Astrocyte (in vitro differentiated cells and primary cell): ENCODE measurements at regions not wholly inside any gene's neighbourhood (a gene's known extent, or its start where the extent isn't known, plus 50 kb on each side); places are given as distances from the start of the nearest gene placed in this dataset.

Experiments used
- DNase-seq: peaks from one replicate; pipeline ENCODE4 v3.0.0-alpha.2; 2010; ENCODE audit warnings: low read depth
- FAIRE-seq: peaks from 2 replicates; lab custom pipeline; 2011; peaks lifted over from hg19 to GRCh38; lab: Jason Lieb, UNC
- H2AFZ ChIP-seq: 2 replicates; pipeline ENCODE4 v1.6.0; 2012; ENCODE audit warnings: low read depth, low read length, inconsistent platforms
- H3K27ac ChIP-seq: 2 replicates; pipeline ENCODE4 v1.5.1; 2011; ENCODE audit warnings: low read depth, low read length, inconsistent platforms
- H3K27me3 ChIP-seq: 2 replicates; pipeline ENCODE4 v1.6.0; 2011; ENCODE audit warnings: low read length, inconsistent platforms; ENCODE audit not compliant: insufficient read depth
- H3K36me3 ChIP-seq: 2 replicates; pipeline ENCODE4 v1.5.1; 2011; ENCODE audit warnings: low read length, inconsistent platforms; ENCODE audit not compliant: insufficient read depth
- H3K4me1 ChIP-seq: 2 replicates; pipeline ENCODE4 v1.5.1; 2011; ENCODE audit warnings: low read length, inconsistent platforms; ENCODE audit not compliant: insufficient read depth
- H3K4me2 ChIP-seq: 2 replicates; pipeline ENCODE4 v1.6.0; 2012; ENCODE audit warnings: low read length, inconsistent platforms
- H3K4me3 ChIP-seq: 2 replicates; pipeline ENCODE4 v1.5.1; 2011; ENCODE audit warnings: low read depth, mild to moderate bottlenecking, low read length, inconsistent platforms; ENCODE audit not compliant: insufficient read depth
- H3K79me2 ChIP-seq: 2 replicates; pipeline ENCODE4 v1.6.0; 2012; ENCODE audit warnings: mild to moderate bottlenecking, low read length, inconsistent platforms; ENCODE audit not compliant: insufficient read depth
- H3K9ac ChIP-seq: 2 replicates; pipeline ENCODE4 v1.6.0; 2012; ENCODE audit warnings: mild to moderate bottlenecking, low read length, inconsistent platforms
- H3K9me3 ChIP-seq: 2 replicates; pipeline ENCODE4 v1.5.1; 2012; ENCODE audit warnings: low read depth, mild to moderate bottlenecking, low read length, inconsistent platforms; ENCODE audit not compliant: insufficient read depth
- H4K20me1 ChIP-seq: 2 replicates; pipeline ENCODE4 v1.6.0; 2012; ENCODE audit warnings: low read length, inconsistent platforms; ENCODE audit not compliant: insufficient read depth
- H3K27ac Mint-ChIP-seq: one replicate; pipeline ENCODE4 v1.8.0; 2021; ENCODE audit warnings: mild to moderate bottlenecking, mixed read lengths; ENCODE audit not compliant: unreplicated experiment
- H3K27me3 Mint-ChIP-seq: one replicate; pipeline ENCODE4 v1.8.0; 2021; ENCODE audit warnings: low read depth, mixed read lengths; ENCODE audit not compliant: unreplicated experiment
- H3K36me3 Mint-ChIP-seq: one replicate; pipeline ENCODE4 v1.8.0; 2021; ENCODE audit warnings: low read depth, mixed read lengths; ENCODE audit not compliant: unreplicated experiment
- H3K4me1 Mint-ChIP-seq: one replicate; pipeline ENCODE4 v1.8.0; 2021; ENCODE audit warnings: low read depth, mixed read lengths; ENCODE audit not compliant: unreplicated experiment
- H3K4me3 Mint-ChIP-seq: one replicate; pipeline ENCODE4 v1.8.0; 2021; ENCODE audit warnings: mild to moderate bottlenecking, moderate library complexity, mixed read lengths; ENCODE audit not compliant: unreplicated experiment
- H3K9me3 Mint-ChIP-seq: one replicate; pipeline ENCODE4 v1.8.0; 2021; ENCODE audit warnings: mild to moderate bottlenecking, mixed read lengths; ENCODE audit not compliant: unreplicated experiment
- CTCF ChIP-seq: IDR thresholded peaks from 2 replicates; pipeline ENCODE4 v1.5.1; 2011; ENCODE audit warnings: low read depth, mild to moderate bottlenecking, inconsistent platforms, low read length, moderate library complexity; ENCODE audit not compliant: insufficient read depth
- EZH2 ChIP-seq: IDR thresholded peaks from 2 replicates; pipeline ENCODE4 v1.6.1; 2012; ENCODE audit warnings: mild to moderate bottlenecking, low read length, inconsistent platforms; ENCODE audit not compliant: insufficient read depth

GRCh38 chr5:174340226-174340625, 294.7 kb downstream of the NSG2 start:
- peaks cover 14% of the 10 kb centered on the region for H3K27me3 Mint-ChIP-seq
- no peak for FAIRE-seq

GRCh38 chr5:174342696-174343095, 297.2 kb downstream of the NSG2 start:
- H4K20me1 ChIP-seq: no peaks in the 10 kb centered on the region
- no peak for FAIRE-seq
- Mint-ChIP-seq H3K9me3 (peaks cover 4% of the 10 kb centered on the region), H3K4me3 (no peak overlapping the region), H3K4me1 (peaks cover 6% of the 10 kb centered on the region), H3K27me3 (peaks cover 22% of the 10 kb centered on the region), H3K36me3 (no peaks in the 10 kb centered on the region), H3K27ac (no peak overlapping the region)
- H3K4me3 ChIP-seq: no peak overlapping the region
- no peaks in the 10 kb centered on the region for H3K9me3 ChIP-seq
- no peak overlapping the region for H2AFZ ChIP-seq
- no peak overlapping the region for H3K4me2 ChIP-seq
- H3K36me3 ChIP-seq: no peaks in the 10 kb centered on the region
- TF ChIP-seq CTCF (no peak), EZH2 (no peak)
- no peak overlapping the region for H3K9ac ChIP-seq
- H3K27ac ChIP-seq: no peak overlapping the region
- DNase-seq: no peak
- peaks cover 7% of the 10 kb centered on the region for H3K4me1 ChIP-seq
- H3K79me2 ChIP-seq: no peaks in the 10 kb centered on the region
- H3K27me3 ChIP-seq: peaks cover 2% of the 10 kb centered on the region

More at GRCh38 chr5:174340226-174340625, 294.7 kb downstream of the NSG2 start:
- peak; percentile 78 for DNase-seq
- Histone ChIP-seq H3K4me1 (peaks cover 17% of the 10 kb centered on the region), H3K79me2 (no peaks in the 10 kb centered on the region), H2AFZ (no peak overlapping the region), H4K20me1 (no peaks in the 10 kb centered on the region), H3K36me3 (no peaks in the 10 kb centered on the region), H3K27me3 (peaks cover 2% of the 10 kb centered on the region), H3K9ac (no peak overlapping the region), H3K4me3 (no peak overlapping the region), H3K9me3 (no peaks in the 10 kb centered on the region), H3K4me2 (no peak overlapping the region), H3K27ac (no peak overlapping the region)
- TF ChIP-seq EZH2 (no peak), CTCF (no peak)
- Mint-ChIP-seq H3K36me3 (no peaks in the 10 kb centered on the region), H3K27ac (no peak overlapping the region), H3K9me3 (peaks cover under 1% of the 10 kb centered on the region), H3K4me1 (peaks cover 22% of the 10 kb centered on the region), H3K4me3 (no peak overlapping the region)

- Mint-ChIP-seq H3K36me3 (no peaks in the 10 kb centered on the region), H3K27ac (no peak overlapping the region), H3K4me3 (no peak overlapping the region), H3K4me1 (no peaks in the 10 kb centered on the region), H3K27me3 (peaks cover 32% of the 10 kb centered on the region), H3K9me3 (peaks cover 4% of the 10 kb centered on the region)
- Histone ChIP-seq H4K20me1 (no peaks in the 10 kb centered on the region), H3K4me2 (no peak overlapping the region), H3K79me2 (no peaks in the 10 kb centered on the region), H3K27ac (no peak overlapping the region), H3K27me3 (peaks cover 2% of the 10 kb centered on the region), H3K9ac (no peak overlapping the region), H3K9me3 (no peaks in the 10 kb centered on the region), H3K4me3 (no peak overlapping the region), H3K4me1 (no peaks in the 10 kb centered on the region), H2AFZ (no peak overlapping the region), H3K36me3 (no peaks in the 10 kb centered on the region)
- FAIRE-seq (no peak), DNase-seq (no peak)
- TF ChIP-seq CTCF (no peak), EZH2 (no peak)
Measured at GRCh38 chr5:174343826-174344225, 298.3 kb downstream of the NSG2 start.
